ENCODE measurements at regions not wholly inside any gene's neighbourhood (a gene's known extent, or its start where the extent isn't known, plus 50 kb on each side); places are given as distances from the start of the nearest gene placed in this dataset.

DNA sequence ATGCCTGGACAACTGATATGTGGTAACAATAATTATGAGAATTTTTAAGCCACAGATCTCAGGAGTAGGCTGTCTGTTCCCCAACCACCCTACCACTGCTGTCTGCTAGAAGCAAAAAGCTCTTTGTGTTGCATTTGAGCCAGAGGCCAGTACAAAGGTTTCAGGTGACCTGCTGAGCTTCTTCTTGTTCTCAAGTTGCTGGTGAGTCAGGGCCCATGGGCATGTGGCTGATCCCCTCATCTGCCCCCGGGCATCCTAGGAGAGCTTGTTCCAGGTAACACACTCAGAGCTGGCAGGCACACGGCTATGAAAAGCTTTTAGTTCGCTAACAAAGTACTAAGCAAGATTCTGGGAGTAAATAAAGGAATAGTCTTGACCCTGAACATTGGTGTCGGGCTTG, 285.3 kb downstream of the CDC5L start:
- H3K4me3 ChIP-seq (ENCODE audit: low read length): no peak overlapping the region
- H3K79me2 ChIP-seq (replicated peaks; ENCODE audit: insufficient read depth, low read length): no peaks in the 10 kb centered on the region
- H4K20me1 ChIP-seq (ENCODE audit: insufficient read depth): no peaks in the 10 kb centered on the region
- no peak overlapping the region for H3K4me2 ChIP-seq (ENCODE audit: low read length)
- H3K9ac ChIP-seq (ENCODE audit: low read length): no peak overlapping the region
- no peak overlapping the region for H2AFZ ChIP-seq (ENCODE audit: low read depth, low read length)
- H3K27ac ChIP-seq (ENCODE audit: low read length): no peak overlapping the region
- H3F3A ChIP-seq (ENCODE audit: insufficient read depth, low read length, poor library complexity, severe bottlenecking): no peaks in the 10 kb centered on the region
- H3K36me3 ChIP-seq (ENCODE audit: insufficient read depth, low read length): no peaks in the 10 kb centered on the region
- H3K27me3 ChIP-seq (ENCODE audit: insufficient read depth, low read depth, low read length): no peaks in the 10 kb centered on the region
- TF ChIP-seq SMC3 (conservative IDR thresholded peaks at IDR 0.05; ENCODE audit: poor library complexity): no peak
- TF ChIP-seq TAF1 (IDR thresholded peaks at IDR 0.05; ENCODE audit: low read depth): no peak
- TF ChIP-seq, protein P1, sequence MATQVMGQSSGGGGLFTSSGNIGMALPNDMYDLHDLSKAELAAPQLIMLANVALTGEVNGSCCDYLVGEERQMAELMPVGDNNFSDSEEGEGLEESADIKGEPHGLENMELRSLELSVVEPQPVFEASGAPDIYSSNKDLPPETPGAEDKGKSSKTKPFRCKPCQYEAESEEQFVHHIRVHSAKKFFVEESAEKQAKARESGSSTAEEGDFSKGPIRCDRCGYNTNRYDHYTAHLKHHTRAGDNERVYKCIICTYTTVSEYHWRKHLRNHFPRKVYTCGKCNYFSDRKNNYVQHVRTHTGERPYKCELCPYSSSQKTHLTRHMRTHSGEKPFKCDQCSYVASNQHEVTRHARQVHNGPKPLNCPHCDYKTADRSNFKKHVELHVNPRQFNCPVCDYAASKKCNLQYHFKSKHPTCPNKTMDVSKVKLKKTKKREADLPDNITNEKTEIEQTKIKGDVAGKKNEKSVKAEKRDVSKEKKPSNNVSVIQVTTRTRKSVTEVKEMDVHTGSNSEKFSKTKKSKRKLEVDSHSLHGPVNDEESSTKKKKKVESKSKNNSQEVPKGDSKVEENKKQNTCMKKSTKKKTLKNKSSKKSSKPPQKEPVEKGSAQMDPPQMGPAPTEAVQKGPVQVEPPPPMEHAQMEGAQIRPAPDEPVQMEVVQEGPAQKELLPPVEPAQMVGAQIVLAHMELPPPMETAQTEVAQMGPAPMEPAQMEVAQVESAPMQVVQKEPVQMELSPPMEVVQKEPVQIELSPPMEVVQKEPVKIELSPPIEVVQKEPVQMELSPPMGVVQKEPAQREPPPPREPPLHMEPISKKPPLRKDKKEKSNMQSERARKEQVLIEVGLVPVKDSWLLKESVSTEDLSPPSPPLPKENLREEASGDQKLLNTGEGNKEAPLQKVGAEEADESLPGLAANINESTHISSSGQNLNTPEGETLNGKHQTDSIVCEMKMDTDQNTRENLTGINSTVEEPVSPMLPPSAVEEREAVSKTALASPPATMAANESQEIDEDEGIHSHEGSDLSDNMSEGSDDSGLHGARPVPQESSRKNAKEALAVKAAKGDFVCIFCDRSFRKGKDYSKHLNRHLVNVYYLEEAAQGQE (IDR thresholded peaks at IDR 0.05; ENCODE audit: borderline replicate concordance): no peak
- TF ChIP-seq POLR2AphosphoS5 (IDR thresholded peaks at IDR 0.05): no peak
- TF ChIP-seq MXI1 (conservative IDR thresholded peaks at IDR 0.05; ENCODE audit: poor library complexity, severe bottlenecking): no peak
- TF ChIP-seq EZH2 (IDR thresholded peaks at IDR 0.05; ENCODE audit: borderline replicate concordance, insufficient read depth, low read length, poor library complexity, severe bottlenecking): no peak
- no peak for TF ChIP-seq EP300 (conservative IDR thresholded peaks at IDR 0.05; ENCODE audit: poor library complexity, severe bottlenecking)
- TF ChIP-seq, protein P2, sequence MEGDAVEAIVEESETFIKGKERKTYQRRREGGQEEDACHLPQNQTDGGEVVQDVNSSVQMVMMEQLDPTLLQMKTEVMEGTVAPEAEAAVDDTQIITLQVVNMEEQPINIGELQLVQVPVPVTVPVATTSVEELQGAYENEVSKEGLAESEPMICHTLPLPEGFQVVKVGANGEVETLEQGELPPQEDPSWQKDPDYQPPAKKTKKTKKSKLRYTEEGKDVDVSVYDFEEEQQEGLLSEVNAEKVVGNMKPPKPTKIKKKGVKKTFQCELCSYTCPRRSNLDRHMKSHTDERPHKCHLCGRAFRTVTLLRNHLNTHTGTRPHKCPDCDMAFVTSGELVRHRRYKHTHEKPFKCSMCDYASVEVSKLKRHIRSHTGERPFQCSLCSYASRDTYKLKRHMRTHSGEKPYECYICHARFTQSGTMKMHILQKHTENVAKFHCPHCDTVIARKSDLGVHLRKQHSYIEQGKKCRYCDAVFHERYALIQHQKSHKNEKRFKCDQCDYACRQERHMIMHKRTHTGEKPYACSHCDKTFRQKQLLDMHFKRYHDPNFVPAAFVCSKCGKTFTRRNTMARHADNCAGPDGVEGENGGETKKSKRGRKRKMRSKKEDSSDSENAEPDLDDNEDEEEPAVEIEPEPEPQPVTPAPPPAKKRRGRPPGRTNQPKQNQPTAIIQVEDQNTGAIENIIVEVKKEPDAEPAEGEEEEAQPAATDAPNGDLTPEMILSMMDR (IDR thresholded peaks at IDR 0.05; ENCODE audit: poor library complexity, severe bottlenecking): no peak
- TF ChIP-seq RAD21 (conservative IDR thresholded peaks at IDR 0.05): no peak
- H3K9me3 ChIP-seq (ENCODE audit: low read length): no peaks in the 10 kb centered on the region
- H3K9me2 ChIP-seq (ENCODE audit: insufficient read depth, low read length): no peaks in the 10 kb centered on the region

DNA sequence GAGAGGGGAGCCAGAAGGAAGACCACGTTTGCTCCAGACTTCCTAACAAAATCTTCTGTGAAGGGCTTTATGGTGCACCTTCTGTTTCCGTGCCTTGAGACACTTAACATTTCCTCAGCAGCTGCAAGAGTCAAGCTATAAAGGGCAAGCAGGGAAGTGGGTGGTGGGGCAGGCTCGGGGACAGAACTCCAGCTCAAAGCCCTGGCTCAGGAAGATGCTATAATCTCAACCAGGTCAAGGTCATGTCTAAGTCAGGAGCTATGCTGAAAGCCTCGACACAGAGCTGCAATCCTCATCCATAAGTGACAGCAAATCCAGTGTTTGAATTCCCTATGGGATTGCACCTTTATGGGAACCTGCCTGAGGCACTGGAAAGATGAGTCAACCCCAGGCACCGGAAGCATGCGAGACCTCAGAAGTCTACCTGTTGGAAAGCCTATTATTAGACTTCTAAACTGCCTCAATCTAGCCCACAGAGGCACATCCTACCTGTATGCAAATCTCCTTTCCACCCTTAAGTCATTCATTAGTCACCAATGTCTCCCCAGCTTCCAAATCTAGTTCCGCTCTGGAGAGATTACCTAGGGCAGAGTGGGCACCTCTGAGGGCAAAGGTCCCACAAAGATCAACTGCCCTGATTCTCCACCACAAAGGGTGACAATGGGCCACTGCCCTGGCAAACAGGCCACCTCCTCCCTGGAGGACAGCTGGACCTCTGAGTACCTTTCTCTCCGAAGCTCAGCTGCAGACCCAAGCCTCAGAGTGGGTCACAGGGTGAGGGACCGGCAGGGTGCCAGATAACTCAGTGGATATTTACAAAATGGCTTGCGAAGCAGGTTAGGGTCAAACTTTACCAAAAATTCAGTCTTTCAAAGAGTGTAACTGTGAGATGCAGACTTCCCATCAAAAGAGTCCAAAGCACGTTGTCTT, 287.0 kb downstream of the CDC5L start:
- TF ChIP-seq, protein P2 (IDR thresholded peaks at IDR 0.05; ENCODE audit: poor library complexity, severe bottlenecking): no peak
- TF ChIP-seq EP300 (conservative IDR thresholded peaks at IDR 0.05; ENCODE audit: poor library complexity, severe bottlenecking) (no peak), RAD21 (conservative IDR thresholded peaks at IDR 0.05) (no peak), TAF1 (IDR thresholded peaks at IDR 0.05; ENCODE audit: low read depth) (no peak), SMC3 (conservative IDR thresholded peaks at IDR 0.05; ENCODE audit: poor library complexity) (no peak), MXI1 (conservative IDR thresholded peaks at IDR 0.05; ENCODE audit: poor library complexity, severe bottlenecking) (no peak), POLR2AphosphoS5 (IDR thresholded peaks at IDR 0.05) (no peak), EZH2 (IDR thresholded peaks at IDR 0.05; ENCODE audit: borderline replicate concordance, insufficient read depth, low read length, poor library complexity, severe bottlenecking) (no peak)
- TF ChIP-seq, protein P1 (IDR thresholded peaks at IDR 0.05; ENCODE audit: borderline replicate concordance): no peak
- Histone ChIP-seq H3K36me3 (ENCODE audit: insufficient read depth, low read length) (no peaks in the 10 kb centered on the region), H3K9me2 (ENCODE audit: insufficient read depth, low read length) (no peaks in the 10 kb centered on the region), H3K4me2 (ENCODE audit: low read length) (no peak overlapping the region), H3K79me2 (replicated peaks; ENCODE audit: insufficient read depth, low read length) (no peaks in the 10 kb centered on the region), H3K27me3 (ENCODE audit: insufficient read depth, low read depth, low read length) (no peaks in the 10 kb centered on the region), H3K27ac (ENCODE audit: low read length) (no peak overlapping the region), H2AFZ (ENCODE audit: low read depth, low read length) (no peak overlapping the region), H3K9me3 (ENCODE audit: low read length) (no peaks in the 10 kb centered on the region), H3K9ac (ENCODE audit: low read length) (no peak overlapping the region), H4K20me1 (ENCODE audit: insufficient read depth) (no peaks in the 10 kb centered on the region), H3K4me3 (ENCODE audit: low read length) (no peak overlapping the region), H3F3A (ENCODE audit: insufficient read depth, low read length, poor library complexity, severe bottlenecking) (no peaks in the 10 kb centered on the region)

Data from neural cell (in vitro differentiated cells).